Ascending aorta (tissue), 2 donors: ENCODE measurements at regions not wholly inside any gene's neighbourhood (a gene's known extent, or its start where the extent isn't known, plus 50 kb on each side); places are given as distances from the start of the nearest gene placed in this dataset.

ENCODE experiments used
- DNase-seq, 2 donors: peaks; one replicate each; pipeline ENCODE4 v3.0.0-alpha.2; 2019; ENCODE audit warnings: low spot score in 2 of 2
- H3K27ac ChIP-seq, 2 donors: fragments of 200-600 bp; sonication (generic); one replicate each; pipeline ENCODE4 v1.5.1; 2016 to 2017; ENCODE audit warnings: mild to moderate bottlenecking in 1 of 2
- H3K27me3 ChIP-seq: fragments of 200-600 bp; sonication (generic); one replicate; pipeline ENCODE4 v1.5.1; 2017
- H3K36me3 ChIP-seq, 2 donors: fragments of 200-600 bp; sonication (generic); one replicate each; pipeline ENCODE4 v1.5.1; 2016
- H3K4me1 ChIP-seq, 2 donors: fragments of 200-600 bp; sonication (generic); one replicate each; pipeline ENCODE4 v1.5.1; 2016 to 2017; ENCODE audit warnings: mild to moderate bottlenecking in 1 of 2
- H3K4me3 ChIP-seq, 2 donors: fragments of 200-600 bp; sonication (generic); one replicate each; pipeline ENCODE4 v1.5.1; 2016 to 2017; ENCODE audit warnings: mild to moderate bottlenecking in 1 of 2
- H3K9me3 ChIP-seq, 2 donors: fragments of 200-600 bp; sonication (generic); one replicate each; pipeline ENCODE4 v1.5.1; 2016
- intact Hi-C: fragments of 100-400 bp; cut with DNase I; formaldehyde crosslinking; loops from one replicate; pipeline ENCODE4 v1.15.1; 2023
- TF ChIP-seq, protein P1 (sequence below), 3 experiments: fragments of 200-600 bp in 2 of 3; fragments of 450-650 bp in 1 of 3; sonication (generic) in 2 of 3; IDR thresholded peaks; one replicate each; pipeline ENCODE4 v1.5.1; 2016 to 2019; ENCODE audit warnings: antibody characterized with exemption in 3 of 3, mild to moderate bottlenecking in 1 of 3, moderate library complexity in 1 of 3

DNA sequence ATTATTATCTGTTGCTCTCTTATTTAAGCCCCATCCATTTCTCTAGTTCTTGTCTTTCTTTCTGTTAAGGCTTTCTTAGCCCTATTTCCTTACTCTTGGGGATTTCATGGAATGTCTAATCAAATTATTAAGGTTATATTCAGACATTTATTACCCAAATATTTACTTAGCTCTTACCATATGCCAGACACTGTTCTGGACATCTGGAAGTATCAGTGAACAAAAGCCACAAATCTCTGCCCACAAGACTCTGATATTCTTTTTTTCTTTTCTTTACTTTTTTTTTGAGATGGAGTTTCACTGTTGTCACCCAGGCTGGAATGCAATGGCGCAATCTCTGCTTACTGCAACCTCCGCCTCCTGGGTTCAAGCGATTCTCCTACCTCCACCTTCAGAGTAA, 74.3 kb upstream of the NBL1 start:
- intact Hi-C loops: no loop called here
- H3K4me3 ChIP-seq: no peak overlapping the region
- DNase-seq: no peak
- H3K27ac ChIP-seq: no peak overlapping the region
- TF ChIP-seq, protein P1, sequence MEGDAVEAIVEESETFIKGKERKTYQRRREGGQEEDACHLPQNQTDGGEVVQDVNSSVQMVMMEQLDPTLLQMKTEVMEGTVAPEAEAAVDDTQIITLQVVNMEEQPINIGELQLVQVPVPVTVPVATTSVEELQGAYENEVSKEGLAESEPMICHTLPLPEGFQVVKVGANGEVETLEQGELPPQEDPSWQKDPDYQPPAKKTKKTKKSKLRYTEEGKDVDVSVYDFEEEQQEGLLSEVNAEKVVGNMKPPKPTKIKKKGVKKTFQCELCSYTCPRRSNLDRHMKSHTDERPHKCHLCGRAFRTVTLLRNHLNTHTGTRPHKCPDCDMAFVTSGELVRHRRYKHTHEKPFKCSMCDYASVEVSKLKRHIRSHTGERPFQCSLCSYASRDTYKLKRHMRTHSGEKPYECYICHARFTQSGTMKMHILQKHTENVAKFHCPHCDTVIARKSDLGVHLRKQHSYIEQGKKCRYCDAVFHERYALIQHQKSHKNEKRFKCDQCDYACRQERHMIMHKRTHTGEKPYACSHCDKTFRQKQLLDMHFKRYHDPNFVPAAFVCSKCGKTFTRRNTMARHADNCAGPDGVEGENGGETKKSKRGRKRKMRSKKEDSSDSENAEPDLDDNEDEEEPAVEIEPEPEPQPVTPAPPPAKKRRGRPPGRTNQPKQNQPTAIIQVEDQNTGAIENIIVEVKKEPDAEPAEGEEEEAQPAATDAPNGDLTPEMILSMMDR (IDR thresholded peaks at IDR 0.05): no peak
- peaks cover 0 to under 1% of the 10 kb centered on the region in 2 donors for H3K4me1 ChIP-seq
- H3K27me3 ChIP-seq: no peaks in the 10 kb centered on the region
- H3K36me3 ChIP-seq: no peaks in the 10 kb centered on the region
- no peaks in the 10 kb centered on the region for H3K9me3 ChIP-seq

DNA sequence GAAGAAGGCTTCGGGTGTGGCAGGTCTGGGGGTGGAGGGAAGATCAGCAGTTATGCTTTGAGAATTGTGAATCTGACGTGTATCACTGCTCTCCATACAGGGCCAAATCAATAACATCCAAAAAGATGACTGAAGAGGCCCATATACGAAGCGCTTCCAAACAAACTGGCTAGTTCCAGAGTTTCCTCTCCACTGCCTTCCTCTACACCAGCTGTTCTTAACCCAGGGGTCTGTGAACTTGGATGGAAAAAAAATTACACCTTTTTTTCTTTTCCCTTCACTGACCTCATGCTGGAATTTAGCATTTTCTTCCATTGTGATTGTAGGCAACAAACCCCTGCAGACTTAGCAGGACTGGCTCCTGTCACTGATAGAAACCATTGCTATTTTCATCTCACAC, 77.1 kb upstream of the NBL1 start:
- intact Hi-C loops: no loop called here
- no peaks in the 10 kb centered on the region for H3K36me3 ChIP-seq
- no peaks in the 10 kb centered on the region for H3K27me3 ChIP-seq
- no peak overlapping the region for H3K4me3 ChIP-seq
- no peak for DNase-seq
- peaks cover 2 to 15% of the 10 kb centered on the region in 2 donors for H3K4me1 ChIP-seq
- no peak overlapping the region for H3K27ac ChIP-seq
- no peaks in the 10 kb centered on the region for H3K9me3 ChIP-seq
- TF ChIP-seq, protein P1 (IDR thresholded peaks at IDR 0.05): no peak

DNA sequence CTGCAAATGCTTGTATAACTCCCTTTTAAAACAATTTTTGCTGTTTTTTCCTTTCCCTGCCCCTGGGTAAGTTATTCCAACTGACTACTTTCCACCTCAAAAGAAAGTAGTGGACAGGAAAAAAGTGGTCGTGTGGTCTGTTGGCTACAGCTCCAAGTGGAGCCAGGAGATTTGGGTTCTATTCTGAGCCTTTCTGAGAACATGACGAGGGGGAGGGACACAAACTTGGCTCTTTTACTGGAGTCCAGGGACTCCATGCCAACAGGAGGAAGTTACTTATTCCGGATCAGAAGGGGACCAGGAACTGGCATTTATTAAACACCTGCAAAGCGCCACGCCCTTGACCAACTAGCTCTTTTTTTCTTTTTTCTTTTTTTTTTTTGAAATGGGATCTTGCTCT, 79.0 kb upstream of the CAPZB start:
- H3K4me1 ChIP-seq: peaks cover 2 to 15% of the 10 kb centered on the region in 2 donors
- no peaks in the 10 kb centered on the region for H3K9me3 ChIP-seq
- no peak for DNase-seq
- no peaks in the 10 kb centered on the region for H3K36me3 ChIP-seq
- H3K27ac ChIP-seq: peak overlapping the region; percentile 82
- intact Hi-C loops: loop anchor here (5.0 kb wide), 2 partner anchors 88 to 167 kb away; no protein-coding TSS in a partner anchor
- peak overlapping the region in 1 of 2 donors; percentile 50 for H3K4me3 ChIP-seq
- TF ChIP-seq, protein P1 (IDR thresholded peaks at IDR 0.05): no peak
- no peaks in the 10 kb centered on the region for H3K27me3 ChIP-seq

DNA sequence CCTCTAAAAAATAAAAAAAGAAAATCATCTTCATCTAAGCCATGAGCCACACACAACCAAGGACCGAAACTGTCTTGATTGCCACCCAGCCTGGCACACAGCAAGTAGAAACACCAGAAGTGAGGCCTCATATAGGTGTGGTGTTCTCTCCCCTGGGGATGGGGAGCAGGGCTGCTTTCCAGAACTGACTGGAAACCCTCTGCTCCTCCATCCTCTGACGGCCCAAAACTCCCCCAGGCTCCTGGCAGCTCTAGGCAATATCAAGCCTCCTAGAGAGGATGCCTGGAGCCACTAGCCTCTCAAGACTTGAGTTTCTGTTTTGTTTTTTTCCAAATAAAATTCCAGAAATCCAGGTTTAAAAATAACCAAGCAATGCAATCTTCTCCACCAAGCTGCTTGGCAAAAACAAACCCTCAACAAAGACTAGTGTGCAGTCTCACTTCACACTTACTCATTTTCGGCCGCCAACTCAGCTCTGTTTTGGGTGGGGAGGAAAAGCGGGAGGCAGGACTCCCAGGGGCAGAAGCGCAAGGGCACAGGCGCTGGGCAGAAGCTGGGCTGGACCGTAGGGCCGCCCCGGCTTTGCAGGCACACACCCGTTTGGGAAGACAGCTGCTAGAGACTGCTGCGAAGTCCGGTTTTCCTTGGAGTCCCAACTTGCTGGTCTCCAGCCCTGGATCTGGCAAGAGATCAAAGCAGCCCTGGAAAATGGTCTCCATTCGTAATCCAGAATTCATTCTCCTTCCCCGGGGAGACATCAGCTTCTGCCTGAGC, 78.2 kb upstream of the CAPZB start:
- H3K36me3 ChIP-seq: no peaks in the 10 kb centered on the region
- intact Hi-C loops: loop anchor here (2.0 to 5.0 kb wide), 3 partner anchors 33 to 166 kb away; a partner anchor contains a TSS
- peak overlapping the region; percentile 39 to 50 for H3K4me3 ChIP-seq
- H3K27me3 ChIP-seq: no peaks in the 10 kb centered on the region
- DNase-seq: peak in 1 of 2 donors; percentile 76
- H3K27ac ChIP-seq: peak overlapping the region; percentile 82
- TF ChIP-seq, protein P1 (IDR thresholded peaks at IDR 0.05): no peak
- H3K4me1 ChIP-seq: peaks cover 2 to 15% of the 10 kb centered on the region in 2 donors
- no peaks in the 10 kb centered on the region for H3K9me3 ChIP-seq

DNA sequence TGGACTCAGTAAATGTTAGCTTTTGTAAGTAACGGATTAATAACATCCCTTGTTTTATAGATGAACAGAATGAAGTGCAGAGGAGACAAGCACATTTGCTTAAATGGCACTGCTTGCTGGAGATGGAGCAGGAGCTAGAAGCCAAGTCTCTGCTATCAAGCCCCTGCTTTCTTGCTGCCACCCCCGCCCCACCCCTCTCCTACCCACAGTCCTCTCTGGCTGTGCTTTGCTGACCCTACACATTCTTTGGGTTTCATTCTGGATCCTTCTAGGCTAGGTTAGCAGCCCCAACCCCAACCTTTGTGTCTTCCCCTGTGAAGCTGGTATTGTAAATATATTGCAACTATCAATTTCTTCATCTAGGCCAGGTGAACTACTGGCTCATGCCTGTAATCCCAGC, 77.5 kb upstream of the CAPZB start:
- peaks cover 2 to 15% of the 10 kb centered on the region in 2 donors for H3K4me1 ChIP-seq
- H3K27ac ChIP-seq: peak overlapping the region; percentile 82
- no peaks in the 10 kb centered on the region for H3K36me3 ChIP-seq
- no peaks in the 10 kb centered on the region for H3K9me3 ChIP-seq
- H3K4me3 ChIP-seq: no peak overlapping the region
- H3K27me3 ChIP-seq: no peaks in the 10 kb centered on the region
- intact Hi-C loops: loop anchor here (2.0 to 5.0 kb wide), 3 partner anchors 34 to 166 kb away; a partner anchor contains a TSS
- no peak for DNase-seq
- TF ChIP-seq, protein P1 (IDR thresholded peaks at IDR 0.05): no peak
